ENCODE measurements at regions not wholly inside any gene's neighbourhood (a gene's known extent, or its start where the extent isn't known, plus 50 kb on each side); places are given as distances from the start of the nearest gene placed in this dataset.

DNA sequence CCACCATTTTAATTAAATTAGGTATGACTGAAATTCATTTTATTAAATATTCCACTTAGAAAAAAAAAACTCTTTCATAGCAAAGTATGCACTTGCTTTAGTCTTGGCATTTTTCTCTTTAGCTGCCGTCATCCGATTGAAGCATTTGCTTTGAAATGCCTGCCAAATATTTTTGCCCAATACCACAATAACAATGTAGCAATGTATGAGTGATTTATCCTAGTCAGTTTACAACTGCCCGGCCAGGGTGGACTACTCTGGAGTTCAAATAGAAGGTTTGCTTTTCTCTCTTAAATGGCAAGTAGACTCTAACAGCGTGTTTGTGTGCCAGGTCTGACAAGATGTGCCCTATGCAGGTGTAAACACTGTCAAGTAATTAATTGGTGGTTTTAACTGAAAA, 675.3 kb upstream of the SGCG start:
- DNase-seq (ENCODE audit: low read depth): no peak

DNA sequence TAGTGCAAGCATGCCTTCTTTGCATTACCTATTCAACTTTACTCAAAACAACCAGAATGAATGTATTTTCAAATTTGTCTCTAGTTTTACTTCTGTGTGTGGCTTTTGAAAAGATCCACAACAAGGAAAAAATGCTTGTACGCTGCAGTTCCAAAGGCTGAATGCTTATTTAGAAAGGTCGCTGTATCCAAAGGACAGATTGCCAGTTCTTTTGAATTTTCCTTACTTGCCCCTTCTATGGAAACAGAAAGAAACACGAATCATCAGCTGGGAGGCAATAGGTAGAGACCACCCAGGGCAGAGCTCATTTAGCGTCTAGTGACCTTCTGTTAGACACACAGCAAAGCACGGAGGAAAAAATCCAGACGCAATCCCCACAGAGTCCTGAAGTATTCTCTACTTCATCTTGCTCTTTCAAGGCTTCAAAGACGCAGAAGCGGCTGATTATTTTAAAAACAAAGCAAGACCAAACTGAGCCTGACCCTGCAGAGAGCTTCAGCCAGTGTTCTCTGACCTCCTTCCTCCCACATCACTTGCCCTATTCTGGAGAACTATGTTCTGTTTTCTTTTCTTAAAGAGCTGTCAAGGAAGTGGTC, 674.6 kb upstream of the SGCG start:
- no peak for DNase-seq (ENCODE audit: low read depth)

DNA sequence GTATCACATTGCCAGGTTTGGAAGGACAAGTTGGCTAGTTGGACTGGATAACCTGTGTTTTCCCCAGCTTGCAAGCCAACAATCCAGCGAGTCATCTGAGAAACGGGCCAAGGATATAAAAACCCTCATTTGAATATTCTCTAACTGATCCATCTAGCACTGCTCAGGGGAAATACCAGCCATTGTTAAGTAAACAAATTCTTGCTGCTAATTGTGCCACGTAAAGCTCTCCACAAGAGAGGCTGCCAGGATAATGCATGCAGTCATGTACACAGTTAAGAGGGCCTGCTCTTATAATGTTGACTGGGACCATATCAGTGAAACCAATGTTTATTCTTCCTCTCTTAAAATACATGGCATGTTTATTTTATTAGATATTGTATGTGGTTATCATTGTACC, 663.2 kb upstream of the SGCG start:
- DNase-seq (ENCODE audit: low read depth): no peak

DNA sequence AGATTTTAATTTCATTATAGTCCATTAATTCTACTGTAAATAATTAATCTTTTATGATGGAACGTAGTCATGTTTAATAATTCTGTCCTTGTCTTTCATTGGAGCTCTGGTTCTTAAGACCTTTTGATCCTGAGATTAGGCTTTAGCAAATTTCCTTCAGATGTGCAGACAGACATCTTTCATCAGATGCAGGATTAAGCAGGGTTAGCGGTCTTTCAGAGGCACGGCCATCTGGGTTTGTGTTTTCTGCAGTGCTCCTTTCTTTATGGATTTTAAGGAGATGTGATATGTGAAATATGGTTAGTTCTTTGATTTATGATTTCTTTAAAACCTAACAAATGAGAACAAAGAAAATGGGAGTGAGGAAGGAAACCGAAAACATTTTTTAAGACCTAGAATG, 643.9 kb upstream of the SGCG start:
- DNase-seq (ENCODE audit: low read depth): no peak

DNA sequence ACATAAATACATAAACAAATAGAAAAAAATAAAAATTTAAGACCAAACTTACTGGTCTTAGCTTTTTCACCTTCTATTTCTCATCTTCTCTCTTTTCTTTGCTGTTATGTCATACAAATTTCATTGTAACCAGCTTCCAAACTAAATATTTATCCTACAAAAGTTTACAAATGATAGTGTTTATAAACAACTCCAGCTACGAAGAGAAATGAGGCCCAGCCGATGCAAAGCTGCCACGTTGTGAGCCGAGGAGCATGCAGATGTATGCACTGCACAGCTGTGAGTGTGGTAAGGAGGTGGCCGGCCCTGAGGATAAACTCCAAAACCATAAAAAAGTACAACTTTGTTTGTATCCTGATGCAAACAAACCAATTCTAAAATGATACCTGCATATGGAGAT, 642.4 kb upstream of the SGCG start:
- no peak for DNase-seq (ENCODE audit: low read depth)

DNA sequence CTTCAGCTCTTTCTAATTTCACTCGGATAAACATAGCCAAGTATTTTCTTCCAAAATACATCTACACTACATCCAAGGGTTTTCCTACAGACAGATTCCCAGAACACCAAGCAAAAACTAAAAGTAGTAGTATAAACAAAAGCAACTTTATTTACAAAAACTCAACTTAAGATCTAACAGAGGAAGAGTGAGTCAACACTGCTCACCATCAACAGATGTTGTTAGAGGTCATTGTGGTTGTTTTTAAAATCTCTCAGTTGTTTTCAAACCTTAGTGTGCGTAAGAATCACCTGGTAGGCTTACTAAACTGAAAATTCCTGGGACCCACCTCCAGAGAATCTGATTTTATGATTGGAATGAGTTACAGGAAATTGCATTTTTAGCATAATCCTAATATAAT, 631.7 kb upstream of the SGCG start:
- DNase-seq (ENCODE audit: low read depth): no peak

DNA sequence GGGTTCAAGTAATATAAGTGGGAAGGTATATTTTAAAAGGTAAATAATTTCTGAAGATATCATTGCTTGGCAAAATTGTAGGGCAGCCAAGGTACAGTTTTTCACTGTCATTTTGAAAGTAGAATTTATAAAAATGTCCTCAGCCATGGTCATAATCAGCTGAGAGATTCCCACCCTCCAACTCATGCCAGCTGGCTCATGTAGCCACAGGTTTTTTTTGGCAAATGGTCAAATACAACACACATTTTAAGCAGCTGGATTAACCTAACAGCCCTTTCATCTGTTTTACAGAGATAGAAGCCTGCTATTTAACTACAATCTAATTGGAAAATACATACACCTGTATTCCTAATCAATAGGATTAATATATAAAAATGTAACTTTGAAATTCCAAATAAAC, 619.2 kb upstream of the SGCG start:
- DNase-seq (ENCODE audit: low read depth): no peak

DNA sequence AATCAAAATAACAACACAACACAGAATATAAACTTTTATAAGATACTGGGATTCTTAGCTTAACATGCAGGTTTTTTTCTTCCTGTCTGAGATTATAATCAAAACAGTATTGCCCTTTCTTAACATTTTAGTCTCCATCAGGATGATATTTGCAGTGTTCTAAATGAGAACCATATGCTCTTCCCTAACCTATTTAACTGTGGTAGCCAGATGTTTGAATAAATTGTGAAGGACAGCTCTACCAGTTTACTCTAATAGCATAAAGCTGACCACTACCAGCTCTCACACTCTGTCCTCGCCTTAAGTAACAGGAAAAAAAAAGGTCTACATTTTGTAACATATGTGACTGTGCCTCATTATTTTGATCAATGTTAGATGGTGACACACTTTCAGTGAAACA, 618.7 kb upstream of the SGCG start:
- no peak for DNase-seq (ENCODE audit: low read depth)

DNA sequence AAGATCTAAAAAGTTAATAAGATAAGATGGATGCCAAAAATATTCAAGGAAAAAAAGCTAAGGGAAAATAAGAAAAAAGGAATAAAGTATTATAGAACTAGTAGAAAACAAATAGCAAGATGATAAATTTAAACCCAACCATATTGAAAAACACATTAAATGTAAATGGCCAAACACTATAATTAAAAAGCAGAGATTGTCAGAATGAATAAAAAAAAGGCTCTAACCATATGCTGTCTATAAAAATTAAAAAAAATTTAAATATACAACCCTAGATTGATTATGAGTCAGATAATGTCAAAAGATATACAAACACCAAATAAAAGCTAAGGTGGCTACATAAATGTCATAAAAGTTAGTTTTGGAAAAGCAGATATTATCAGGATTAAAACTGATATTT, 617.5 kb upstream of the SGCG start:
- no peak for DNase-seq (ENCODE audit: low read depth)

DNA sequence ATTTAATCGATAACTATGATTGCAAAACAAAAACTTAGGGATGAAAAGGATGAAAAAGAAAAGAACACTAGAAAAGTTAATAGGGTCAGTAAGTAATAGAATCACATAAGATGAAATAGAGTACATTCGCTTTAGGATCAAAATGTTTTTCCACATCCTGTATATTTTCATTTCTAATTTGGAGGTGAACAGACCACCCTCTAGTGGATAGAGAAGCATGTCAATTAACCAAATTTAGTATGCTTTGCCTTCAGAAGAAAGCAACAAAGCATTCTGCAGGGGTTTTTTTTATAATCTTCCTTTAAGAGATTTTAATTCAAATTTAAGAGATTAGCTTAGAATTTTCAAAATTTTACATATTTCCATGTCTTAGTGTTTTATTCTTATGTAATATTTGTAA, 611.0 kb upstream of the SGCG start:
- DNase-seq (ENCODE audit: low read depth): no peak

DNA sequence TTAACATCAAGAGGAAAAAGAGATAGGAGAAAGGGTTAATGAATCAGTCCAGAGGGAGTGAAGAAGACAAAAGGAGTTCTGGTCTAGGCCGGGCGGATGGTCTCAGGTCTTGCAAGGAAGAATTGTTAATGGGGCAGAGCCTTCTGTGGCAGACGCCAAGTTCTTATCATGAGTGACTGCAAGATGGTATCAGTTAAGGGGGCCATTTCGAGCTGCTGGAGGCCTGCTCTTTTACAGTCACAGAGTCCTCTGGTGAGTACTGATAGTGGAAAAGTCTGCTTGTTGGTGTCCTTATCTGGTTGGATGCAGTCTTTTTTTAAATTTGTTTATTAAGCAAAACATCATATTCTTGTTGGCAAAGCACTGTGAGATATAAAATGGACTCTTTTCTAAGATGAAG, 590.9 kb upstream of the SGCG start:
- DNase-seq (ENCODE audit: low read depth): no peak

DNA sequence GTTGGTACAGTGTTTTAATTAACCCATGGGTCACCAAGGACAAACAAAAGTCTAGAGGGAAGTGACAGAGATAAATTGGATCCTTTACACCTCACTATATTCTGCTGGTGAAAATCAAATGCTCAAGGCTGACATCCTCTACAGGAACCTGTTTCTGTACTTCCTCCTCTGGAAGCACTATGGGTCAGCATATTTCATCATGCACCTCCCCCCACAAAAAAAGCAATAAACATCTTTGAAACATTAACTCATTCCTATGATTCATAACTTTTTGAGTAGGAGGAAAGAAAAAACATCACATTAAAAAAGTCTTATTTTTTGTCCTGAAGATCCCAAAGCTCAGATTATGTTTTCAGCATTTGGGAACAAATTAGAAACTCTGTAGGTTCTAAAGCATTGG, 588.3 kb upstream of the SGCG start:
- no peak for DNase-seq (ENCODE audit: low read depth)

DNA sequence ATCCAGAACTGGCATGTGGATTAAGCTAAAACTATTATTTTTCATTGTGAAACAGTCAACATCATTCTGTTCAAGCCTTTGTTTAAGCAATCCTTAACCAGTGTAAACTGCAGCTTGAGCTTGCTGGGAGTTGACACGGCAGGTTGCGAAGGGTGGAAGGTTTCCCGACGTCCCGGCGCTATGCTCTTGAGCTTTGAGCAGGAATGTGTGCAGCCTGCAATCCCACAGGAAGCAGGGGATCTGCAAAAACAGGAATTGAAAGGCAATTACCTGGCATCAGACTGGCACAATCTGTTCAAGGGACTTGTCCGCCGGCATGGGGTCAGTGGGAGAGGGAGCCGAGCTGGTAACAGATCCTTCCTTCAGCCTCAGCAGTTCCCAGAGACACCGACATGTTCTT, 586.7 kb upstream of the SGCG start:
- no peak for DNase-seq (ENCODE audit: low read depth)

DNA sequence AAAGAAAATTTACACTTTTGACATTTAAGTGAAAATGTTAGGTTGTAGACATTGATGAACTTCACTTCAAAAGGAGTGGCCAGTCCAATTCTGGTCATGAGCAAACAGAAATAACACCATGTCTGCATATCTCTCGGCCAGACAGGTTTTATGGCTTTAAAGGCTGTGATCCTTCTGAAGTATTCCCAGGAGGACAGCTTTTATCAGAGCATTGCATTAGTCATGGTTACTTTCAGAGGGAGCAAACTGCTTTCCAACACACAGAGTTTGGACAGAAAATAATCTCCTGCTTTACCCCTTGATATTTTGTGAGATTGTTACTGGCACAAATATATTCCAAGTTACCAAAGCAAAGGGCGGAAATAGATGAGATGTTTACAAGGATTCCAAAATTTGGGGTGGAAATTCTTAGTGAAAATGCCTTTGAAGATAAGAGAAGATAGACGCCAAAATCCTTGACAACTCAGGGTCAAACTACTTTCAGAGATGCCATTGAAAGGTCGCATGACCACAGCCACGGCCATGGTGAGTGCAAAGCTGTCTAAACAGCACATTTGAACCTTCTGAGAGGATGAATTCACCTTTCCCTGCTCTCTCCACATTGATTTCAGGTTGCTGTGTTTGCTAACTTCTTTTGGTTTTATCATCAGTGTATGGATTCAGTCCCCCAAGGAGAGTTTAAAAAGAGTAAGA, 584.5 kb upstream of the SGCG start:
- DNase-seq (ENCODE audit: low read depth): no peak

DNA sequence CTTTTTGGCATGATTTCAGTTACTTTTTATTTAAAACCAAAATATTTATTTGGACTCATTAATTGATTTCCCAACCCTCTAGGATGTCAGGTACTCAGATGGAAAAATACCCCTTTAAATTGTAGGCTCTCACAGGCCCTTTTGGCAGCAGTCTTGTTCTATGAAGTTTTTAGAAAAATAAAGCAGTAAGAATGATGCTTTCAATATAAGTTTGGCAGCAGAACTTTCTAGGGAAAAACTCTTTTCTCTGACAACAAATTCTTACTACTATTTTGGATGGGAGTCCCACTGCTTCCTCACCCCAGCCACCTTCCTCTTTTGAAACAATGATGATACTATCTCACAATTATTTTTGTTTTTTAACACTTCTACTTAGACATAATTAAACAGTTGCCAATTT, 581.6 kb upstream of the SGCG start:
- no peak for DNase-seq (ENCODE audit: low read depth)

DNA sequence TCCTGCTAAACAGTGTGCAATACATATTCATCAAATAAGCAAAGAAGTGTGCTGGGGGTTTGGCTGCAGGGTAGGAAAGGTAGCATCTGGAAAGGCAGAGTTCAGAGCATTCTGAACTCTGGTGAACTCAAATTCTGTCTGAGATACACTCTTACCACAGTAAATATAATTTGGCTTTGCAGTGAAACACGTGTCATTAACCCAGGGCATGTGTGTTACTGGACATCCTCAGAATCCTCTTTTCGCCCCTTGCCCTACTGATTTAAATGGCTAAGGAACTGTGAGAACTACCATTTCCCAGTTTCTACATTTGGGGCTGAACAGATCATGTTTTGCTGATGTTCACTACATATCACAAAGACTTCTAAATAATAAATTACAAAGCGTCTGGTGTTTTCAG, 562.8 kb upstream of the SGCG start:
- no peak for DNase-seq (ENCODE audit: low read depth)

DNA sequence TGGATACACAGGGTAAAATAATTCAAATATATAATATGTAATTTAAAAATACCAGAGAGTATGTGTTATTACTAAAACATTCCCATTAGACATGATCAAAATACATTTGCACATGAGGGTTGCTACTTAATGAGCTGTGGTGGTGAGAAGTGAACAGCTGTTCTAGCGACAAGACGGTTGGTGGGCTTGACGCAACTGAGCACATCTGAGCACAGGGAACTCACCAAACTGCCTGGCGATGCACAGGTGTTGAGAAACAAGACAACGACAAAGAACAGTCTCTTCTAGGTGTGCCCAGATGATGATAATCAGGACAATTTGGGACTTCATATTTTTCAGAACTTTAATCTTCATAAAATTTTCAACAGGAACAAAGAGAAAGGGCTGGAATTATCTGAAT, 555.1 kb upstream of the SGCG start:
- no peak for DNase-seq (ENCODE audit: low read depth)

DNA sequence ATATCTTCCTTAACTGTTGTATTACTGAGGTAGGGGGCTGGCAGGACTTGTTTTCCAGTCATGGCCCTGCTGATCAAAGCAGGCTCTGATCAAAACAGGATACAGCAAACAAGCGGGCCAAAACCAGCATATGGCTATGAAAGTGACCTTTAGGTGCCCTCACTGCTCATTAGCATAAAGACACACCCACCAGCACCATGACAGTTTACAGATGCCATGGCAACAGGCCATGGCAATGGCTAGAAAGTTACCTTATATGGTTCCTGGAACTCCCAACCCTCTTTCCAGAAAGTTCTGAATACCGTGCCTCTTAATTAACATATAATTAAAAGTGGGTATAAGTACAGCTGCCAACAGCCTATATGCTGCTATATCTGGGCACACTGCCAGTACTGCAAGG, 551.4 kb upstream of the SGCG start:
- DNase-seq (ENCODE audit: low read depth): no peak

DNA sequence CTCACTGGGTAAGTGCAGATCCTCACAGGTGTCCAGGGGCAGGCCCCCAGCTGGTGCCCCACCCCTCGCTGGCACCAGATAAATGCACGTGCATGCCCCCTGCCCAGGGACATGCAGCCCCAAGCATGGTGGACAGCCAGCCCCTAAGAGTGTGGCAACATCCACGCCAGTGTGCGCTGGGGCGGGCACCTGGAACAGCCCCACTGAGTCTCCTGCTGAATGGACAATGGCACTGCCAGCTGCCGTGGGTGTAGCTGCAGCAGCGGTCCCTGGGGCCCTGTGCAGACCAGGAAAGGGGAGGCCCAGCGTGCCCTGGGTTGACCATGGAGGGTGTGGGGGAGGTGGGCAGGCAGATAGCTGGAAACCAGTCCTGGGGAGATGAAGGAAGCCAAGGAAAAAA, 538.7 kb upstream of the SGCG start:
- no peak for DNase-seq (ENCODE audit: low read depth)

DNA sequence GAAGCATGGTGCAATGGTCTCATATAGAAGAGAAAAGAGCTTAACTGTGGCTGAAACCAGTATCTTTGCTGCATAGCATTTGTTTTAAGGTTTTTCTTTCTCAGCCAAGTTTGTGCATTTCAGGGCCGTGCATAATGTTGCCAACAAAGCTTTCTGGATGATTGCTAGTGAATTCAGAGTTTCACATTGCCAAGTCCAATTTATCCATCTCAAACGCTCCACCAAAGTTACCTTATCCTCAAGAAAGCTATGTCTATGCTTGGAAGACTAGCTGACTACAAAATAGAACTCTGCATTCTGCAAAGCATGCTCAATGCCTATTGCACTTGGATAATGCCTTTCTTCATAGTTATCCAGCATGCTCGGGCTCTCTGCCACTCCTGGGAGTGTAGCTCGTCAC, 535.8 kb upstream of the SGCG start:
- DNase-seq (ENCODE audit: low read depth): no peak

DNA sequence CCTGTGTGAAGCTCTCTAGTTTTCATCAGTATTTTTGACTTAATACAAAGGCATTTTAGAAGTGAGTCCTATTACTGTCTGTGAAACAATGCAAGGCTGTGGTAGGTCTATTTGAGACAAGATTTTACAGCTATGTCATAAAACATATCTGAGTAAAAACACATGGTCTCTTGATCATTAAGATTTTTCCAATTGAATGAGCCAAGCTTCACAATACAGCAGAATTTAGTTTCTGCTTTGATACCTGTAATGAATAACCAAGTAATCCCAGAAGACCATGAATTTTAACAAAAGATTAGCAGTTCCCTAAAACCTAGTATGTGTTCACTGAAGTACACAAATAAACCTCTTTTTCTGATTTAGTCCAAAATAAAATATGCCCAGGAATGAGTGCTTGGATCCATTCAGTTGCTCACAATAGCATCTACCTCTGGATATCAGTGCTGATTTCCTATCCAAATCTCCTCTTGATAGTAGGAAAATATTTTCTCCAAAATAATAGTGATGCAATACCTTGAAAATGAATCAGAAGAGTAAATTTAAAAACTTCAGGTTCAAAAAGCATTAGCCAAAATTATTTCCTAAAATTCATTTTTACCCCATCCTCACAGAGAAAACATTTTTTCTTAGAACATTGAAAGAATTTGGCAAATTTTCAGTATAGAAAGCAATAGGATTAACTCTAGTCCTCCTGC, 533.5 kb upstream of the SGCG start:
- no peak for DNase-seq (ENCODE audit: low read depth)

DNA sequence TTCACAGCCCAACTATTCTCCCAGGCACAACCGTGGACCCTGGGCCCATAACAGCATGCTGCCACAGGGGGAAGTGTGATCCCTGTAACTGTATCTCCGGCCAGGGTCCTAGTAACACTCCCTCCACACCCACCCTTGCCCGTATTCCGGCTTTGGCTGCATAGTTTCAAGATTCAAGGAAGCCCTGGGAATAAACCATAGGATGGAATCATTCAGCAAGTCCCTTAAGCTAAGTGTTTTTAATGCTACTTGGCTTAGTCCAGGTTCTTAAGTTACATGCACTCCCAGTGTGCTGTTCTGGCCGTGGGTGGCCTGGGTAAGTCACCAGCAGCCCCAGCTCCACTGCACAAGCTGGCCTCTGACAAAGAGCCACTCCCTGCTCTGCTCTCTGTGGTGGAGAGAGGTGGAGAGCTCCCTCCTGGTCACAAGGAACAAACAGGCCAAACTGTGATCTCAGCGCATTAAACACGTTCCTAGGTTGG, 532.4 kb upstream of the SGCG start:
- no peak for DNase-seq (ENCODE audit: low read depth)

DNA sequence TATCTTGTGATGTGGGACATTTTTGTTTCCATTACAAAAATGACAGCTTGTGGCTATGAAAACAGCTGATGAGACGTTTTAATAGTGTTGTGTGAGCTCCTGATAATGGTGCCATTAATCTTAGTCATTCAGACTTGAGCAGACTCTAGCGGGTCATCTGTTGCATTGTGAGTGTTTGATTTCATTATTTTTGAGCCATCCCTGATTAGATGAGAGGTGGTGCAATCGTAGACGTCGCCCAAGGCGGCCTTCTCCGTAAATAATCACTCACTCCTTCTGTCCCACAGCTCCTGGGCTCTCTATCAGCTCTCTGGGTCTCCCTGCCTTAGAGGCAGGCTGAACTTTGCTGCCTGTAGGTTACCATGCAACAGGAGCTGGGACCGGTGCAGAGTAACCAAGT, 528.0 kb upstream of the SGCG start:
- no peak for DNase-seq (ENCODE audit: low read depth)

DNA sequence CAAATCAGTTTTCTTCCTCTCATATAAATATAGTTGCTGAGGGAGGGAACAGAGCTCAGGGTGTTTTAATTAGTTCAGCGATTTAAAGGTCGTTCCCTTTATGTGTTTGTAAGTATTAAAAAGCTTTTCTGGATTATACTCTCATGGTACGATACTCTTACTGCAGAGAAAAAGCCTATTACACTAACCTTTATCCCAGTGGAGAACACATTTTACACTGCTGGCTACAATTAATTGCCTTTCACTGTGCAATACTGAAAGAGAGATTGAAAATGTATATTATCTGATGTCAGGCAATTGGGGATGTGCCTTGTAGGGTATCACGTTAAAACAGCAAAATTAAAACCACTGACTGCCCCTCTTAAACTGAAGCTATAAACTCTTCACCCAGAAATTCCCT, 526.9 kb upstream of the SGCG start:
- no peak for DNase-seq (ENCODE audit: low read depth)

Data from GM04503 (cell line).